ENCODE measurements at regions not wholly inside any gene's neighbourhood (a gene's known extent, or its start where the extent isn't known, plus 50 kb on each side); places are given as distances from the start of the nearest gene placed in this dataset.

- no peak for TF ChIP-seq POLR2AphosphoS5 (IDR thresholded peaks at IDR 0.05; ENCODE audit: low read depth, low read length)
- TF ChIP-seq POLR2A (IDR thresholded peaks at IDR 0.05; ENCODE audit: borderline replicate concordance, extremely low read depth, insufficient read depth, insufficient read length): no peak
- TF ChIP-seq, protein P1, sequence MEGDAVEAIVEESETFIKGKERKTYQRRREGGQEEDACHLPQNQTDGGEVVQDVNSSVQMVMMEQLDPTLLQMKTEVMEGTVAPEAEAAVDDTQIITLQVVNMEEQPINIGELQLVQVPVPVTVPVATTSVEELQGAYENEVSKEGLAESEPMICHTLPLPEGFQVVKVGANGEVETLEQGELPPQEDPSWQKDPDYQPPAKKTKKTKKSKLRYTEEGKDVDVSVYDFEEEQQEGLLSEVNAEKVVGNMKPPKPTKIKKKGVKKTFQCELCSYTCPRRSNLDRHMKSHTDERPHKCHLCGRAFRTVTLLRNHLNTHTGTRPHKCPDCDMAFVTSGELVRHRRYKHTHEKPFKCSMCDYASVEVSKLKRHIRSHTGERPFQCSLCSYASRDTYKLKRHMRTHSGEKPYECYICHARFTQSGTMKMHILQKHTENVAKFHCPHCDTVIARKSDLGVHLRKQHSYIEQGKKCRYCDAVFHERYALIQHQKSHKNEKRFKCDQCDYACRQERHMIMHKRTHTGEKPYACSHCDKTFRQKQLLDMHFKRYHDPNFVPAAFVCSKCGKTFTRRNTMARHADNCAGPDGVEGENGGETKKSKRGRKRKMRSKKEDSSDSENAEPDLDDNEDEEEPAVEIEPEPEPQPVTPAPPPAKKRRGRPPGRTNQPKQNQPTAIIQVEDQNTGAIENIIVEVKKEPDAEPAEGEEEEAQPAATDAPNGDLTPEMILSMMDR (IDR thresholded peaks at IDR 0.05 in 2 of 3, conservative IDR thresholded peaks at IDR 0.05 in 1 of 3; ENCODE audit: borderline replicate concordance in 1 of 3, insufficient read depth in 1 of 3, low read depth in 2 of 3, low read length in 2 of 3): no peak
- no peak for TF ChIP-seq YY1 (IDR thresholded peaks at IDR 0.05; ENCODE audit: extremely low read depth, insufficient replicate concordance, low read depth, low read length)
- no peak for TF ChIP-seq SIN3A (IDR thresholded peaks at IDR 0.05; ENCODE audit: low read depth)
- TF ChIP-seq EZH2phosphoT487 (IDR thresholded peaks at IDR 0.05; ENCODE audit: borderline replicate concordance): no peak
- no peak for TF ChIP-seq CBX3 (IDR thresholded peaks at IDR 0.05; ENCODE audit: low read depth)
- no peak for TF ChIP-seq EGR1 (IDR thresholded peaks at IDR 0.05; ENCODE audit: low read depth)
- TF ChIP-seq ZNF274 (IDR thresholded peaks at IDR 0.05; ENCODE audit: low read depth, low read length): no peak
- no peak for TF ChIP-seq EZH2 (IDR thresholded peaks at IDR 0.05)
- no peak for TF ChIP-seq ELF1 (IDR thresholded peaks at IDR 0.05; ENCODE audit: borderline replicate concordance, low read depth)
- no peak for TF ChIP-seq ZFX (IDR thresholded peaks at IDR 0.05)
- TF ChIP-seq JUND (IDR thresholded peaks at IDR 0.05): no peak
- TF ChIP-seq SRF (IDR thresholded peaks at IDR 0.05; ENCODE audit: low read depth): no peak
- TF ChIP-seq ZBTB33 (IDR thresholded peaks at IDR 0.05; ENCODE audit: extremely low read depth, insufficient replicate concordance, low read length): no peak
- TF ChIP-seq TCF7L2 (IDR thresholded peaks at IDR 0.05; ENCODE audit: borderline replicate concordance, extremely low read depth, insufficient read depth, insufficient read length): no peak
- Histone ChIP-seq H2AFZ (ENCODE audit: low read depth, low read length, poor library complexity, severe bottlenecking) (no peak overlapping the region), H3K4me3 (replicated peaks in 1 of 2; ENCODE audit: low read depth in 1 of 2, low read length in 2 of 2) (no peak overlapping the region), H4K20me1 (ENCODE audit: insufficient read depth) (no peaks in the 10 kb centered on the region), H3K4me2 (ENCODE audit: low read length) (no peak overlapping the region), H3K9ac (ENCODE audit: low read length) (no peak overlapping the region), H3K36me3 (ENCODE audit: control insufficient read depth in 1 of 2, insufficient read depth in 2 of 2, low read length in 2 of 2) (no peaks in the 10 kb centered on the region), H3K9me2 (ENCODE audit: insufficient read depth) (no peaks in the 10 kb centered on the region), H3K4me1 (ENCODE audit: control insufficient read depth in 1 of 2, insufficient read depth in 2 of 2, low read length in 2 of 2) (no peaks in the 10 kb centered on the region), H3K27me3 (ENCODE audit: insufficient read depth, low read length) (no peaks in the 10 kb centered on the region), H3K79me2 (ENCODE audit: insufficient read depth, low read length) (no peaks in the 10 kb centered on the region), H3K9me3 (ENCODE audit: control insufficient read depth in 1 of 2, insufficient read depth in 1 of 2, low read depth in 1 of 2, low read length in 2 of 2) (no peaks in the 10 kb centered on the region), H3K27ac (ENCODE audit: low read depth, low read length) (no peak overlapping the region)
- ChIA-PET RAD21 (ENCODE audit: low non-redundant PET in 1 of 2, low total read pairs in 2 of 2, uncharacterized antibody in 2 of 2, unreplicated experiment in 2 of 2) (interaction anchor here in 1 of 2 experiments (0.6 kb wide), 1 partner anchor 11 kb away, joined by 3 read pairs; no protein-coding TSS in a partner anchor), POLR2A (no interaction called here), CTCF (interaction anchor here (1.0 kb wide), 1 partner anchor 17 kb away, joined by 3 read pairs; no protein-coding TSS in a partner anchor)
- BruUV-seq (replicated peaks): no TSS peak
- no peak for DNase-seq (ENCODE audit: low read depth, low spot score)
- intact Hi-C loops (cut with micrococcal nuclease): no loop called here
- ATAC-seq: no peak
Observed at GRCh38 chr21:32934829-32935228, 90.9 kb upstream of the OLIG2 start.

All from HCT116 (cell line).